Fibroblast of the aortic adventitia (primary cell): ENCODE measurements at regions not wholly inside any gene's neighbourhood (a gene's known extent, or its start where the extent isn't known, plus 50 kb on each side); places are given as distances from the start of the nearest gene placed in this dataset.

Source experiments
- DNase-seq: peaks from one replicate; pipeline ENCODE4 v3.0.0-alpha.2; 2010; ENCODE audit warnings: low read depth
- H3K4me3 ChIP-seq: 2 replicates; pipeline ENCODE4 v1.5.1; 2011; ENCODE audit warnings: low read depth, mild to moderate bottlenecking, control low read depth, low read length, moderate library complexity
- CTCF ChIP-seq: IDR thresholded peaks from 2 replicates; pipeline ENCODE4 v1.5.1; 2011; ENCODE audit warnings: mild to moderate bottlenecking, low read length, control low read depth, inconsistent platforms; ENCODE audit not compliant: insufficient read depth

- no peak for TF ChIP-seq CTCF
- no peak overlapping the region for H3K4me3 ChIP-seq
- DNase-seq: no peak
These were observed 373.9 kb downstream of the GLRX3 start for GRCh38 chr10:130509881-130510689.

GRCh38 chr10:130510755-130511154 lies 374.6 kb downstream of the GLRX3 start:
- TF ChIP-seq CTCF: no peak
- DNase-seq: no peak
- no peak overlapping the region for H3K4me3 ChIP-seq

- no peak overlapping the region for H3K4me3 ChIP-seq
- no peak for DNase-seq
- no peak for TF ChIP-seq CTCF
These were observed 375.6 kb downstream of the GLRX3 start for GRCh38 chr10:130511766-130512165.

- TF ChIP-seq CTCF: no peak
- no peak overlapping the region for H3K4me3 ChIP-seq
- DNase-seq: no peak
These were observed 376.7 kb downstream of the GLRX3 start for GRCh38 chr10:130512936-130513335.

GRCh38 chr10:130513686-130514476 lies 377.7 kb downstream of the GLRX3 start:
- no peak overlapping the region for H3K4me3 ChIP-seq
- DNase-seq: no peak
- TF ChIP-seq CTCF: no peak

GRCh38 chr10:130515670-130516069 lies 379.5 kb downstream of the GLRX3 start:
- TF ChIP-seq CTCF: no peak
- H3K4me3 ChIP-seq: no peak overlapping the region
- no peak for DNase-seq
